GM21825 (cell line): ENCODE measurements at regions not wholly inside any gene's neighbourhood (a gene's known extent, or its start where the extent isn't known, plus 50 kb on each side); places are given as distances from the start of the nearest gene placed in this dataset.
"Not testable (repeated sequence)": the region's sequence is repeated elsewhere in the genome, so short reads cannot be mapped to it uniquely, and the experiment has no call there.

Experiments used
- ATAC-seq: cut with Tn5 transposase; IDR thresholded peaks from one replicate; pipeline ENCODE4 v1.9.1; 2021; ENCODE audit warnings: mild to moderate bottlenecking, moderate library complexity; ENCODE audit not compliant: unreplicated experiment

DNA sequence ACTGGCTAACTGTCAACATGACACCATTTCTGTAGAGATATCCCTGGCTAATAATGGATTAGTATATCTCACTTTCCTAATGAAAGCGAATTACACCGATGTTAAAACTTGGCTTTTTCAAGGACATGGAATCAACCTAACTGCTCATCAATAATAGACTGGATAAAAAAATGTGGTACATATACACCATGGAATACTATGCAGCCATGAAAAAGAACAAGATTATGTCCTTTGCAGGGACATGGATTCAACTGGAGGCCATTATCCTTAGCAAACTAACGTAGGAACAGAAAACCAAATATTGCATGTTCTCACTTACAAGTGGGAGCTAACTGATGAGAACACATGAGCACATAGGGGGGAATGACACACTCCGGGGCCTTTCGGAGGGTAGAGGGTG is 62.6 kb downstream of the ZIC1 start:
- no peak for ATAC-seq

- no peak for ATAC-seq
Observed at GRCh38 chr3:147472846-147473245, 63.7 kb downstream of the ZIC1 start.

GRCh38 chr3:147483145-147483544 is 74.0 kb downstream of the ZIC1 start:
- ATAC-seq: no peak

GRCh38 chr3:147483578-147483977 is 74.4 kb downstream of the ZIC1 start:
- no peak for ATAC-seq

- ATAC-seq: no peak
Observed at GRCh38 chr3:147493065-147493464, 83.9 kb downstream of the ZIC1 start.

DNA sequence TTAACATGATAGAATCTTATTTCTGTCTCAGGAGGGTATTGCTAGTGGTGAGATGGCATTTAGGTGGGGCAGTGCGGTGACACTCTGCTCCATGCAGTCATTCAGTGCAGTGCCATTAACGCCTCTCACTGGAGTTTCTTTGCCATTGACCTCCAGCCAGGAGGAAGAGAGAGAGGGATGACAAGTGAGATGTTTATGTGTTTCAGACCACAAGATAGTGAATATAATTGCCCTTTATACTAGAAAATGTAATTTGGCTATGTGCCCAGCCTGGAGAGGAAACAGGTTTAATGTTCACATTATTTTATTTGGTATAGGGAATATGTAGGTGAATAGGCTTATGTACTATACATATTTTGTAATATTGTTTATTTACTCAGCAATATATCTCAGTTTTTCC is 84.5 kb downstream of the ZIC1 start:
- no peak for ATAC-seq

- ATAC-seq: no peak
Observed at GRCh38 chr3:147497286-147497685, 88.1 kb downstream of the ZIC1 start.

GRCh38 chr3:147507638-147508286 is 98.6 kb downstream of the ZIC1 start:
- no peak for ATAC-seq

DNA sequence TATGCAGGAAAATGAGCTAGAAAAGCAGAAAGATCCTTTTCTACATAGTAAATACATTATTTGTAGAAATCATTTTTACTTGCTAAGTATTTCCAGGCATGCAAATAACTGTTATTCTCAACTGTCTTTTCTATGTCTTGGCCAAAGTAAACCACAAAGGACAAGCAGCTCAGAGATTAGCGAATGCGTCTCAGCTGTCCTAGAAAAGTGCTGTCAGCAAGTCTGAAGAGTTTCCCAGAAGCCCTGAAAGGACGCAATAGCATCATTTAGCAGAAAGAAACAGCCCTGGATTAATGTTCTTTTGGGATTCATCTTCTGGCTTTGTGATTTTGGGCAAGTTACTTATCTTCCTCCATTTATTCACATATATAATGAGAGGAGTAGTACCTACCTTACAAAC is 100.3 kb downstream of the ZIC1 start:
- ATAC-seq: no peak

DNA sequence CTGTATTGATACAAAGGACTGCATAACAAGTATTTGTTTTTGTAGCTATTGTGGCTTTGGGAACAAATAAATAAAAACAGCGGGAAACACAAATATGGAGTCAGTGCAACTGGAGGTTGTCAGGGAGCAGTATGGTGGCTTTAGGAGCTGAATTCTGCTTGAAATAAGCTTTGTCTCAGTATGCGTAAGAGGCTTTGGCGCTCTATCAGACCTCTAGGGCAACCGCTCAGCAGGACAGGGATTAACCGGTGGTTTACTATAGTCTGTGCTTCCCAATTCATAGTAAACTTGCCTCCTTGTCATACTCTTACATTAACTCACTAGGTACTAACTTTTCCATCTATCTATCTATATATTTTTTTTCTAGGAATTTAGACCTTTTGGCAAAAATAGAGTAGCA is 104.6 kb downstream of the ZIC1 start:
- ATAC-seq: no peak

GRCh38 chr3:147514366-147515160 is 105.4 kb downstream of the ZIC1 start:
- no peak for ATAC-seq

DNA sequence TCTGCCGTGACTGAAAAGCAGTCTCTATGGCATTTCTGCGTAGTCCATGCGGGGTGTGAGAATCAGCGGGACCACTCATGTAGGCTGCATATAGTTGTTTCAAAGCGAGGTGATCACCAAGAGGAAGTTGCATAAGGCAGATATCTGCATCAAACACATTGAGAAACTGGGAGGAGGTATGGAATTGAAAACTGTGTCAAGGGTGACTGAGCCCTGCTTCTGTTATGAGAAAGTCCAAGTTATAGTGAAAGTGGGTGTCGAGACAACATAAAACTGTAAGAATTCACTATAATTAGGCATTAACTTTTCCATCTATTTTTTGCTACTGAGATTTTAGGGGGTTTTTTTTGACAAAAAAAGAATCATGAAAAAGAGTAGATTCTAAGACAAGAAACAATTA is 109.3 kb downstream of the ZIC1 start:
- no peak for ATAC-seq

- ATAC-seq: no peak
Observed at GRCh38 chr3:147521646-147522045, 112.5 kb downstream of the ZIC1 start.

- ATAC-seq: not testable (repeated sequence)
Observed at GRCh38 chr3:147522780-147523179, 113.6 kb downstream of the ZIC1 start.

- ATAC-seq: no peak
Observed at GRCh38 chr3:147529551-147529950, 120.4 kb downstream of the ZIC1 start.

GRCh38 chr3:147538034-147538433 is 128.9 kb downstream of the ZIC1 start:
- no peak for ATAC-seq

- ATAC-seq: no peak
Observed at GRCh38 chr3:147540921-147541320, 131.8 kb downstream of the ZIC1 start.

DNA sequence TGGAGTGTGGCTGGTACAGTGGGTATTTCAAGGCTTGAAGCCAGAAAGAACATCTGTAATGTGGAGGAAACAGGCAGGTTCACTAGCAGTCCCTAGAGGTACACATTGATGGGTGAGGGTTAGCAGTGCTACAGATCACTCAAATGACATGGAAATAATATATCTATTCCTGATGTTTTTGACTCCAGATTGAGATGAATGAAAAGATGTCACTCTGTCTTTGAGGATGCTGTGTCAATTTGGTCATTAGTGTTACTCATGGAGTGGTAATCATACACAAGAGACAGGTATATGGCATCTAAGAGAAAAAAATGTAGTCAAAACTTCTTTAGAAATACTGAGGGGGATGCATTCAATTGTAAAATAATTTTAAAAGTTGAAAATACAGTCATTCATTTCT is 135.1 kb downstream of the ZIC1 start:
- ATAC-seq: no peak

DNA sequence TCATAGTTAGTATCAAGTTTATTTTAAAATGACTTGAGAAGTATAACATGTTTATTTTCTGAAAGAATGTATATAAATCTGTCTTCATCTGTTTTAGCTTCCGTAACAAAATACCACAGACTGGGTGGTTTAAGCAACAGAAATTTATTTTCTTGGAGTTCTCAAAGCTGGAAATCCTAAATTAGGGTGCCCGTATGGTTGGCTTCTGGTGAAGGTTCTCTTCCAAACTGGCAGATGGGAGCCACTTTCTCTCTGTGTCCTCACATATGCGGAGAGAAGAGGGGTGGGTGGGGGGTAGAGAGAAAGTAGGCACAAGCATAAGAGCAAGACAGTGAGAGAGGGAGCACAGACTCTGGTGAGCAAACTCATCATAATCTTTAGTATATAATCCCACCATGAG is 142.3 kb downstream of the ZIC1 start:
- ATAC-seq: no peak

DNA sequence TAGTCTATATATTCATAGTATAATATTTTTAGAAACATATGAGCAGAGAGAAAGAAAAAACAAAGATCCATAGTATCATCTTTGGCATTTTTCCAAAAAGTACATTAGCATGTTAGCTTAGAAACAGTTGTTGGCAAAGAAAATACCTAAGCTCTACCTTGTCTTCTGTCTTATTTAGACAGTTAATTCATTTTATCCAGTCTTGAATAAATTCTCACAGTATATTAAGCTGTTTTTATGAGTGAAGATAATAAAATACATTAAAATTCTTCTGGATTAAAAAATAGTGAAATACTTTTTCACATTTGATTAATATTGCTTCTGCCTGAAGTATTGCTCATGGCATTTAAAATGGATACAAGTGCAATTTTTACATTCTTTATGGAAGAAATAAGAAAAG is 145.2 kb downstream of the ZIC1 start:
- ATAC-seq: no peak

- ATAC-seq: no peak
Observed at GRCh38 chr3:147572970-147573340, 163.8 kb downstream of the ZIC1 start.

- no peak for ATAC-seq
Observed at GRCh38 chr3:147574621-147575020, 165.5 kb downstream of the ZIC1 start.

DNA sequence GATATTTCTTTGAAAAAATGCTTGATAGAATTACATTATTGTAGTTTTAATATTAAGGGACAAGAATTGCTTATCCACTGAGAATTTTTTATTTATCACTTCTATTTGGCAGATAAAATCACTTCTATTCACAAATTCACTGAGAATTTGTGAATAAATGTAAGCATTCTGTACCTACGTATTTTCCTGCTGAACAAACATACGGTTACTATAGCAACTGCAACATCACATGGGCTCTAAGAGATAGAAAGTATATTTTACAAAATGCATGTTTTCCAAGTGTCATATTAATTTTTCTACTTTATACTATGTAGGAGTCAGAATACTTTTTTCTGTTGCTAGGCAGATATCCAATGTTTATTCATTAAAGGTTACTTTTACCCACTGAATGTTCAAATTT is 166.2 kb downstream of the ZIC1 start:
- ATAC-seq: no peak
